Stimulated activated CD4-positive, alpha-beta T cell treated with anti-CD3 and anti-CD28 coated beads, Interleukin-2, amount 100 ng/mL, for 48 hours (primary cell): ENCODE measurements at regions not wholly inside any gene's neighbourhood (a gene's known extent, or its start where the extent isn't known, plus 50 kb on each side); places are given as distances from the start of the nearest gene placed in this dataset.
"Not testable (repeated sequence)": the region's sequence is repeated elsewhere in the genome, so short reads cannot be mapped to it uniquely, and the experiment has no call there.

Experiments
- DNase-seq, 2 donors: peaks; one replicate each; pipeline ENCODE4 v3.0.0-alpha.2; 2020

DNA sequence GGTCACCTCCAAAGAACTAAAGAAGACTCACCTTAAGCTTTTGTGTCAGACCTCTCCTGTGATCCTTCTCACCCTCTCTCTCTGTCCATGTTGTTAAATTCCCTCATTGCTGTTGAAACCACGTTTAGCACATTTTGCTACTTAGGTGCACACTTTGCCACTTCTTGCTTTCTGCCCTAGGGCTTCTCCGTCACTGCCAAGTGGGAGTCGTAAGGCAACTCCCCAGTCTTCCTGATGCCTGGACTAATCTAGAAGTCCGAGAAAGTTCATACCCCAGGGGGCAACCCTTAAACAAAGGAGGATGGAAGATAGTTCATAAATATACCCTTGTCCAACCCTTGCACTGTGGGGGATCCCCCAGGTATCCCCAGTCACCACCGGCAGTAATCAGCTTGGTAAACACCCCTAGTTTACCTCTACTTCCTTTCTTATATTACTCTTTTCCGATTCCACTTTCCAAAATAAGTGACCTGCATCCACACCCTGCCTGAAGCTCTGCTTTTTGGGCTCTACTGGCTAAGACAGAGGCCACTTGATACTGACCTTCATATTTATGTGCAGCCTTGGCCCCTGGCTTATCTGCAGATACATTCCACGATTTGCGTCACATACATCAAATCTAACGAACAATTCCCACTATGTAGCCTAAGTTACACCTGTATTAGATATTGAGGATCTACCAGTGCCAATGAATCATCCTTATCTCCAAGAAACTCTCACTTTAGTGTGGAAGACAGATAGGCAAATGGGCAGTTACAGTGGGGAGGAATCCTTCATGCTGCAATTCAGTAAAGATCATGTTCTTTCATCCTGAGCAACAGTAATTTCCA, 776.2 kb downstream of the RNF144A start:
- no peak for DNase-seq

DNA sequence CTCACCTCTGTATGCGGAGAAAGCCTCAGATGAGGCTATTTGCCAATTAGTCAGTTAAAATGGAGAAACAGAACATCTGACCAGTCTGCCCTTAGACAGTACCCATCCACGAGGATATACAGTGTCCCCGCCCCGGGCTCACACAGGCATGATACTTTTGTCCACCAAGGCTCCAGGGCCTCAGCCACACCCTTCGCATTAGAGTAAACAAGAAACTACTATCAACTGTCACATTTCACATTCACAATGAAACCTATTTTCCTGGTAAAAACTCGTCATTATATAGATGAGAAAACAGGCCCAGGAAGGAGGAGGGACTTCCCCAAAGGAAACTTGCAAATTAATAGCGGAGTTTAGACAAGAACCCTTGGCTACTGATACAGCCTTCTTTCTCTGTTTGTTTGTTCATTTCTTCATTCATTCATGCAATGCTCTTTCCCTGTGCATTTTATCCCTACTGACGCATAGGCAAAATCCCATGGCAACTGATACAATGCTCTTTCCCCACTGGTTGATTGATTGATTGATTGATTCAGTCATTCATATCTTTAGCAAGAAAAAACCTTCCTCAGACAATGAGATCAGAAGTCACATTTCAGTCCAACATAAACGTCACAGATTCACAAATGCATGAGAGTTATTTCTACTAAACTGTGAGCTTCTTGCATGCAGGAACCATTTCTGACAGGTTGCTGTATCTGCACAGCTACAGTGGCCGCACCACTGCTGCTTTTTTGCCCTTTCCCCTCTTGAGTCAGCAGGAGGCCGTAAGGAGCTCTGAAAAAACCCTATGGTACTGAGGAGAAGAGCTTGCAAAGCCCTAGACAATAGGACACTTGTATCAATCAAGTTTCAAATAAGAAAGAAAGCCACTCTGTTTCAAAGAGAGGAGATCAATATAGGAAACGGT, 777.1 kb downstream of the RNF144A start:
- no peak for DNase-seq

DNA sequence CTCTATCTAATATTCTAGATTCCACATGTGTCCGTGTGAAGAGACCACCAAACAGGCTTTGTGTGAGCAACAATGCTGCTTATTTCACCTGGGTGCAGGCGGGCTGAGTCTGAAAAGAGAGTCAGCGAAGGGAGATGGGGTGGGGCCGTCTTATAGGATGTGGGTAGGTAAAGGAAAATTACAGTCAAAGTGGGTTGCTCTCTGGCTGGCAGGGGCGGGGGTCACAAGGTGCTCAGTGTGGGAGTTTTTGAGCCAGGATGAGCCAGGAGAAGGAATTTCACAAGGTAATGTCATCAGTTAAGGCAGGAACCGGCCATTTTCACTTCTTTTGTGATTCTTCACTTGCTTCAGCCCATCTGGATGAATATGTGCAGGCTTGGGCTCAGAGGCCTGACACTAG, 779.3 kb downstream of the RNF144A start:
- not testable (repeated sequence) for DNase-seq

DNA sequence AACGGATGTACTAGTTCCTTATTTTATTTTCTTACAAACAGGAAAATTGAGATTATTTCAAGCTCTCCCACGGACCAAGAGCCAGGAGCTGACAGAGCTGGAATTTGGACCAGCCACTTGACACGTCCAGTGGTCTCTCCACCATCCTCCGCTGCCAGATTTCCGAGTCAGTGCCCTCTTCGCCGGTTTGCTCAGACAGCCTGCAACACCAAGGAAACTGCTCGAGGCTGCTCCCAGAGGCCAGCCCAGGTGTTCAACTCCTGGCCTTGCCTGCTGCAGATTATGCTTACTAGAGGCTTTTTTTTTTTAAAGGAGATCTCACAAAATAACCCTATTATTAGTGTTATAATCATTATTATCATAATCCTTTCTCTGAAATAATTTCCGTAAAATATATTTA, 779.8 kb downstream of the RNF144A start:
- DNase-seq = no peak

DNA sequence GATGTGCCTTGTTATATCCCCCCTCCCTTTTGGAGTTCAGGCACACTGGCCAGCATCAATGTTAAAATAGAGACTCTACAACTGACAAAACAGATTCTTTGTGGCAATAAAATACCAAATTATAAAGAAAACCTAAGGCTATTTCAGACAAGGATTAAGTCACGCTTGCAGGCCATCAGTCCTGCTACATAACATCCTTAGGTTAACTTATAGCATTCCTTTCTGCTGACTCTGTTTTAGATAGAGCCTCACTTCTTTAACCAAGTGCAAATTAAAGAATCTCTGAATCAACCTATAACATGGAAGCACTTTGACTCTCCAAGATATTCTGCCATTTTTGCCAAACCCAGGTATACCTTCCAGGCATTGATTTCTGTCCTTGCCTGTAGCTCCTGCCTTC, 784.6 kb downstream of the RNF144A start:
- DNase-seq = no peak

DNA sequence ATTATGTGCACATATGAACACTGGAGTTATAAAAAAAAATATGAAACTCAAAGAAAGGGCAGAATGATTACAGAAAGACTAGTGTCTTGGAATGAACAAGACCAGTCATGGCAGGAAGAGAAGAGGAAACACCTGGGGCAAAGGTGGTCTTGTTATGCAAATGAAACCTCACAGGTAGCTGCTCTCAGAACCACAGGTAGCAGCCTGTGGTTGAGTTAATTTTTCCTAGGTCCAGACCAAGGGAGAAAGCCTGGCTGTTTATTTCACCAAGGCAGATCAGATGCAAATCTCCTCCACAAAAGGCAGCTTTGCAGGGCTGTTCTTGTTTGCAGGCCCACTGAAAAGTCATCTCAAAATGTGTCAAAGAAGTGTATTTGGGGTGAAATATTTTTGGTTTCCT, 785.8 kb downstream of the RNF144A start:
- no peak for DNase-seq

DNA sequence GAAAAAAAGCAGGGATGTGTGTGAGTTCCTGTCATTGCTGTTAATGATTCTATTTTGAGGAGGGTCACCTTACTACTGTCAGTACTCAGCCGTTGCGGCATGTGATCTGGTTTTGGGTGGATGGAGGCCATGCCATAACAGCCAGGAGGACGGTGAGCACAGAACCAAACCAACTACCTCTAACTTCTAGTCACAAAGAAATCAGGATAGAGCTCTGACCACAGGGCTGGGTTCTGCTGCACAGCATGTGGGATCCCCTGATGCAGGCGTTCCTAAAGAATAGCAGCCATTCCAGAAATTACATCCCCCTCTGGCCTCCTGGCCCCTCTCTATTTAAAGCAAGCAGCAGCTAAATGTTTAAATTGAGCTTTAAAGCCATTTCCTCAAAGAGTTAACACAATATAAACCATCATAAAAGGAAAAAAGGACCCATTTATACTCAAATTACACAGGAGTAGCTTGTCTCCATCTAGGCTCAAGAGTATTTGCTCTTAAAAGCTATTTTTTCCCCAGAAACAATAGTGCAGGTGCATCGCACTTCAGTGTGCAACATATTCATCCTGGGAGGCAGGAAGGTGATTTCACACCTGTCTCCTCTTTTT, 786.4 kb downstream of the RNF144A start:
- DNase-seq = no peak

DNA sequence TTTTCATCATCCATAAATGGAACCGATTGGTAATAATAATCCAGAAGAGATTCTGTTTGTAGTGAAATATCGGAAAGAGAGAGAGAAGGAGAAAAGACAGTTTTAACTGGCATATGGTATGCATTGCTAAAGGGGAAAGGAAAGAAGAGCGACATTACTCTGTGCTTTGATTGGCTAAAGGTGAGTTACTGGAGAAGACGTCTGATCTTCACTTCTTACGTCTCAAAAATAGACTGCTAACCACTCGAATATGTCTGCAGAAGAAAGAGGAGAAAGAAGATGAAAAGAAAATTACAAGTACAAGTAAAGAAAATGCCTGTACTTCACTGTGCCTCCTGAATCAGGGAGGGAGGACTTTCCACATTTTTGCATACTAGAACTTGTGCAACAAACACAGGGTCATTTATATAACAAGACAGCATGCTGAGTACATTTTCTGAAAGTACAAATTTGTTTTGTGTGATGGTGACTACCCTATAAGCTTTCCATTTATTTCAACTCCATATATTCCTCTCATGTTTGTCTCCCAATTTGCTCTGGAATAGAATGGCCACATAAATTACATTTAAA, 787.2 kb downstream of the RNF144A start:
- DNase-seq = no peak

DNA sequence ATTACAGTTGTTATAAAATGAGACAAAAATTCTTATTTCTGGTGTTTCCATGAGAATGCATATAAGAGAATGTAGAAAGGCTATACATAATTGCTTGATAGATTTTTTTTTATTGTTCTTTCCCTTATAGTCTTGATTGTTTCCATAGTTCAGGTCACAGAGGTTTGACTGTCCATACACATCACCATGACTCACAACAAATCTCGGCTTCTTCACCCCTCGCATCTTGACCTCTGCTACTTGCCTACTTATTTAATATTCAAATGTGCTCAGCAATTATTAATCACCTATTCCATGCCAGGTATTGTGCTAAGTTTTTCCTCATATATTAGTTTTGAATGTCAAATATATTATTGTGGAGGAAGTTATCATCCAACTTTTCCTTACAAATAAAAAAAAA, 789.6 kb downstream of the RNF144A start:
- DNase-seq = no peak

DNA sequence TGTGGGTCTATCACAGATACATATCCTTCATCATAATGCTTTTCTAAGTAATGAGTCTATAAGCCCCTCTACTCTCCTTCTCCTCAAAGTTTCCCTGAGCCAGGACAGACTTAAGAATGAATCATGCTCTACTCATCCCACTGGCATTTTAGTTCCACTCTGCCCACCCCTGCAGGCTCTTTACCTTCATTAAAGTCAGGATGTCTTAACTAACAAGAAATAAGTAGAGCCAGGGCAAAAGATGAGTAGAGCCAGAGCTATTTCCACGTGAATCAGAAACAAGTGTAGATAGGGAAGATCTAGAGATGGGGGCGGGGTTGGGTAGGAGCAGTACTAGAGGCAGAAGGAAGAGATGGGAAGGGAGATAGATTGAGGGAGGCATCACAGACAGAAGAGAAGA, 790.5 kb downstream of the RNF144A start:
- DNase-seq = no peak

DNA sequence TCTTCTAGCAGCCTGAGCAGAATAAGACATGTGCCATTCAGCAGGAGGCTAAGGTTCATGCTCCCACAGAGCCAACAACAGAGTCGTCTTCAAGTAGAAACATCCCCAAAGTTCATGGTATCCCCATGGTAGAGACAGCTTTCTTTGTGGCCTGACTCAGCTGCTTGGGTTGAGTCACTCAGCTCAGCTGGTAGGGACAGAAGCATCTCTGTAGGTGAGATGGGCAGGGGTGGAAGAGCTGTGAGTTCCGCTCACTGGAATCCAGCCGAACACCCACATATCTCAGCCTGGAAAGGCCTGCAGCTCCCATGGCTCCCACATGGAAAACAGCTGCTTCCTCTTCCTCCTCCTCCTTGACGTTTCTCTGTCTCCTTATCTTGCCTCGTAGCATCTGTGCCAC, 792.7 kb downstream of the RNF144A start:
- DNase-seq = no peak

DNA sequence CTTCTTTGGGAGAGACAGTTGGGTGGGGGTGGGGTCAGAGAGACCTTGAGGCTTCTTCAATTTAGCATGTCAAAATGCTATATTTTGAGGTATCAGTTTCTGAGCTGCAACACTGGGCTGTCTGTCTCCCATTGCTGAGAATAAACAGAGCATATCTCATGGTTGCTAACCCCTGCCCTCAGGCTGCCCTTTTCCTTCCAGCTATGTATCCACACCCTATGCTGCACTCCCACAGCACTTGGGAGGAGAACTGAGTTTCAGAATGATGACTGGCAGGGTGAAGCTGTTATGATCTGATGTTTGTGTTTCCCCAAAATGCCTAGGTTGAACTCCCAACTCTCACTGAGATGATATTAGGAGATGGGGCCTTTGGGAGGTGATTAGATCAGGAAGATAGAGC, 794.0 kb downstream of the RNF144A start:
- no peak for DNase-seq

DNA sequence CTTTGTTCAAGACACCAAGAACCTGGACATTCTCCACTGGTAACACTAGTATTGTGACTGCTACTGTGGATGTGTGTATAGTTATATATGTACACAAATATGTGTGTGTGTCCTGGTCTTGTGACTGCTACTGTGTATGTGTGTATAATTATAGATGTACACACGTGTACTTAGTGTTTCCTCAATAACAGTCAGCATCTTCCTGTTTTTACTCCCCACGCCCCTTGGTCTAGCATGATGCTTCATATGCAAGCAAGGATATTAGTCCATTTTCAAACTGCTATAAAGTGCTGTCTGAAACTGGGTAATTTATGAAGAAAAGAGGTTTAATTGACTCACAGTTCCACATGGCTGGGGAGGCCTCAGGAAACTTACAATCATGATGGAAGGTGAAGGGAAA, 802.7 kb downstream of the RNF144A start:
- no peak for DNase-seq

DNA sequence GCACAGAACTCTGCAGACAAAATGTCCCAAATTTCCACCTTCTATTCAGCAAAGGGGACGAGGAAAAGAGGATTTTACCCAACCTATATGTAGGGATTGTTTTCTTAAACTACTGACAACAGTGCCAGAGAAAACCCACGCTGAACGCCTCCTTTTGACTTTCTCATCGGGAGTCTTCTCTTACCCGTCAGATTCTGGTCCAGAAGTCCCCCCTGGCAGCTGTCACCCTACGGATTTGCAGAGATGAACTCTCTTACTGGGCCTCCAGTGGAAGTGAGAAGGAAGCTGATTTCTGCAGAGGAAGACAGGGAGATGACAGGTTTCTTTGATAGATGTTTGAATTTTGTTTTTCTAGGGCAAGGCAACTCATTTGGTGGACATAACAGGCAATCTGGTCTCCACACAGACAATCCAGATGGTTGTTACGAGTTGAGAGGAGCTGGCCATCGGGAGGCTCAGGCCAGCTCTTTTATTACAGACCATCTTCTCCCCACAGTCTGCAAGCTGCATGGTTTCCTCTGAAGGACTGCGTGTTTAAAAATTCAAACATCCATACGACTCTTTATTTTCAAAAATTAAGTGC, 804.3 kb downstream of the RNF144A start:
- no peak for DNase-seq

DNA sequence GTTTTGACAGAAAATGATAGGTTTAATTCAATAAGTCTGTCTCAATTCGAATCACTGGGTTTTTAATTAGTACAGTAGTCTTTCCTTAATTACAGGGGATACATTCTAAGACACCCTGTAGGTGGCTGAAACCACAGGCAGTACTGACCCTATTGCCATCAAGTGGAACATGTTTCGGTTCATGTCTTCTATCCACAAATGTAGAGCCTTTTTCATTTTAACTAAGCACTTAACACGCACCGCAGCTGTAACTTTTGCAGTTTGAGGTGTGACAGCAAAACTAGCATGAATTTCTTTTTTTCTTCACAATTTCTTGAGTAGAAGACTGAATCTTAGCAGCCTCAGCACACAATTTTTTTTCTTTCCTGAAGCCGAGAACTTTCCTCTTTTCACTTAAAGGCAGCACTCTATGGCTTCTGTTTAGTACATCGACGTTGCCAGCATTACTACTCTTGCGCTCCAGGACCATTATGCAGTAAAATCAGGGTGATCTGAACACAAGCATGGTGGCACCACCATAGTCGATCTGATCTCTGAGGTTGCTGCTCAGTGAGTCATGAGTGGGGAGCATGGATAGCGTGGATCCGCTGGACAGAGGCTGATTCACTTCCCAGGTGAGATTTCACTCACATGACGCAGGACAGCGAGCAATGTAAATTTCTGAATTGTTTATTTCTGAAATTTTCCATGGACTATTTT, 805.1 kb downstream of the RNF144A start:
- DNase-seq = no peak

DNA sequence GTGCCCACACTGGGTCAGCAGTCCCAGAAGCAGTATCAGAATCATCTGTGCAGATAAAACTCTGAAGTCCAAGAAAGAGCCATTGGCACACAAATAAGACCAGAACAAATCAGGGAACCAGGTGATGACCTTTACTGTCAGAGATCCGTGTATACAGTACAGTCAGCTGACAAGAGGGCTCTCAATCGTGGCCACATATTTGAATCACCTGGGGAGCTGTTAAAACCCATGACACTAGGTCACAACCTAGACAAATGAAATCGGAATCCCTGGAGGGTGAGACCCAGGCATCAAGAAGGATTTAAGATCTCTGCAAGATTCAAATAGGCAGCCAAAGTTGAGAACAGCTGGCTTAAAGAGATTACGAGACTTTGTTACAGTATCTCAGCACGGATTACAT, 807.1 kb downstream of the RNF144A start:
- no peak for DNase-seq

DNA sequence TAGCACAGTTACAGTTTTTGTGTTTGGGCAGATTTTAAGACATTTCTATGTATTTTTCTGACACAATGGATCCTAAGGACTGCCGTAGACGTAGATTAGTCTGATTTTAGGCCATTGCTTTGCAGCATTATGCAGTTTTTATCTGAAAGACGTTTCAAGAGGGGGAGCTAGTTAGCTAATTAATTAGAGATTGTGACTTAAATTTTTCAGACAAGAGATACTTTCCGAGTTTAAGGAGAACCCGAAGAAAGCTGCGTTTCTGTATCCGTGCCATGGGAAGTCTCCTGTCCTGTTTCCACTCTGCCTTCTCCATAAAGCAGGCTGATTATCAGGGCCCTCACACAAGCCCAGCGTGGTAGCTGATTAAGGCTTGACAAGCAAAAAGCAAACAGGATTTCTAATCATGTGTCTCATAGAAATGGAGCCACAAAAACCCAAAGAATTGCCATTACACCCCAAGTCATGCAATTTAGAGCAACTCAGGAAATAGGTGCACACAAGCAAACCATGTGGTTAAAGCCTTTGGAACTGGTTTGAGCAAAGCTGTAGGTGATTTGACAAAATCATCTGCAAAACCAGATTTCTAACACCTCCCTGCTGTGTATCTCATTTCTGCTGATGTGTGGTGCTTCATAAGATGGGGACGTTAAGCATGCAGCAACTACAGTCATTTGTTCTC, 808.1 kb downstream of the RNF144A start:
- no peak for DNase-seq

DNA sequence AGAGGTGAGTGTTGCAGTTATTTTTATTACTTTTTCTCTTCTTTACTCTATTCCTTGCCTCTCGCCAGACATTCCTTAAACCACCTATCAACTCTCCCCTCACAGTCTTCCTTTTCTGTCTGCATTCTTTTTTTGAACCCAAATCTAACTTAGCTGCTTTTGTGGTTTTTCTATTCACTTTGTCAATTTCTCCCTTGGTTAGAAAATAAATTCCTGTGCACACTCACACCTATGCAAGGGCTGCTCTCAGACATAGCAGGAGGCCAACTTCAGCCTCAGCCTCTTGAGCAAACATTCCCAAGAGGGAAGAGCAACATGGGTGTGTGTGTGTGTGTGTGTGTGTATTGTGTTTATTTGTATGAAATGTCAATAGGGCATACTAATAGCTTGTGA, 808.6 kb downstream of the RNF144A start:
- no peak for DNase-seq

DNA sequence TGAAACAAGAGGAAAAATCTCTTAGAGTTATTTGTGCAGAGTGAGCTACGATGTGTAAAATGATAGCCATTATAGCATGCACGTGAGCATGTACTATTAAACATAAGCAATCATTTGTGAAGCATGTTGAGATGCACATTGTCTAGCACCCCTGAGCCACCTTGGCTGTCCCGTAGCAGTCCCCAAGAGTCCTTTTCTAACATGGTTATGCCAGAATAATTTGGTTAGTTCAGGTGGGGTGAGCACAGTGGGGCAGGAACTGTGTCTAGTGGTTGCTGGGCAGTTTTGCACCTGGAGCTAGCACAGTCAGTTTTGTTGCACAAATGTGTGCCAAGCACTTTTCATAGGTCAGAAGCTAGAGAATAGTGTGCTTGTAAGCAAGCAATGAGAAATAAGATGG, 809.8 kb downstream of the RNF144A start:
- no peak for DNase-seq

DNA sequence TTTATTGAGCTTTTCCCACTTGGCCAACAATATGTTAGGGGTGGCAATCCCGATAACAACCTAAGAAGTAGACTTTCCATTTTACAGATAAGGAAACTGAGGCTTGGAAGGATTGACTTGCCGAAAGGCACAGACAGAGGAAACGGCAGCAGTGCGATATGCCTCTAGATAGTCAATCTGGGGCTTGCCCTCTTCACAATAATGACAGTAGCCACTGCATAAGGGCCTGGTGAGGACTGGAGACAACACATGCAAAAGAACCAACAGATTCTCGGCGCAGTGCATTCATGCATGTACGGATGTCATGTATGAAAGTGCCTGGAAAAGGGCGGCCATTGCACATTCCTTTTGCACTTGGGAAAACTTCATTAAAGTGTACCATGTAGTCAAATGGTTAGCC, 811.2 kb downstream of the RNF144A start:
- DNase-seq = no peak

DNA sequence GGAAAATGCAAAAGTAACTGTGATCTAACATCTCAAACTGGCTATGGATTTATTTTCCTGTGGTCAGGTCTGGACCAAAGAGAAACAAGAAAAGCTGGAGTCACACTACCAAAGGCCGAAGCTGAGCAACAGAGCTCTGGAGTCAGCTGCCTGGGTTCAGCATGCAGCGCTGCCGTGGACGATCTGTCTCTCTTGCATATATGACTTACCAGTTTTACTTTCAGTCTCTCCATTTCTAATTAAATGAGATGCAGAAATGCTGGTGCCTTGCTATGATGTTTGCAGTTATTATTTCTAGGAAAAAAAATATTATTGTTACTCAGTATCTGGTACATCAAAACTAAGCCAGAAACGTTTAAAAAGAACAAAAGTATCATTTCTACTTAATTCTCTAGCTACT, 813.2 kb downstream of the RNF144A start:
- DNase-seq = no peak

DNA sequence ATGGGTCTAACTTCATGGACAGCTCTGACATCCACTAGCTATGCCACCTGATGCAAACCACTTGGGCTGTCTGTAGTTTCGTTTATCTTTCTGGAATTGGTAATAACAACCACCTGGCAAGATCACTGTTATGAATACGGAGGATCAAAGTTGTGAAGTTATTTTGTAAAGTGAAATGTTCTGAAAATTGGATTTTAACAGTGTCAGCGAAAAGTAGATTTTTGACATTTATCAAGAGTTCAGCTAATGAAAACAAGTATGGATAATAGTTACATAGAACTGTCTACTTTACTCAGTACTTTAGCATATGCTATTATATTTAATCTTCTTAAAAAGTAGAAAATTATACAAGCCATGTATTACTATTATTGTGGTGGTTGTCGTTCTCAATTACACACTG, 813.8 kb downstream of the RNF144A start:
- no peak for DNase-seq
